NCI-H1092 treated with DMSO at 0.1 percent for 48 hours (cell line): ENCODE measurements at regions not wholly inside any gene's neighbourhood (a gene's known extent, or its start where the extent isn't known, plus 50 kb on each side); places are given as distances from the start of the nearest gene placed in this dataset.
"Not testable (repeated sequence)": the region's sequence is repeated elsewhere in the genome, so short reads cannot be mapped to it uniquely, and the experiment has no call there.

ENCODE experiments used
- DNase-seq: peaks from one replicate; lab custom pipeline; 2025; lab: John Stamatoyannopoulos, UW

DNA sequence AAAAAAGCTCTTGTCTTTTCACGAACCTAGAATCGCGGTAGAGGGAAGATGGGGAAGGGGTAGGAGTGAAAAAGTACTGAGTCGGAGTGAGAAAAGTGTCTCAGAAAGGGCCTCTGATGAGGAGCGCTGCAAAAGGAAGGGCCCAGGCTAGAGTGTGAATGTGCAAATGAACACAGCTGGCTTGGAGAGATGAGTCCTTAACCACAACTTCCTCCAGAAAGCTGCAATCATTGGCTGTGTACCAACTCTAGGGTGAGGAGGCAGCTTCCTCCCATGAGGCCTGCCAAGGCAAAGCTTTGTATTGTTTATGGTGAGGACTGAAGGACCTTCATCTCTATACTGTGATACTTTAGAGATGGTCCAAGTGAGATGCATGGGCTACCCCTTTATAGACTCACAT lies 566.9 kb upstream of the ANO5 start:
- DNase-seq, result no peak

DNA sequence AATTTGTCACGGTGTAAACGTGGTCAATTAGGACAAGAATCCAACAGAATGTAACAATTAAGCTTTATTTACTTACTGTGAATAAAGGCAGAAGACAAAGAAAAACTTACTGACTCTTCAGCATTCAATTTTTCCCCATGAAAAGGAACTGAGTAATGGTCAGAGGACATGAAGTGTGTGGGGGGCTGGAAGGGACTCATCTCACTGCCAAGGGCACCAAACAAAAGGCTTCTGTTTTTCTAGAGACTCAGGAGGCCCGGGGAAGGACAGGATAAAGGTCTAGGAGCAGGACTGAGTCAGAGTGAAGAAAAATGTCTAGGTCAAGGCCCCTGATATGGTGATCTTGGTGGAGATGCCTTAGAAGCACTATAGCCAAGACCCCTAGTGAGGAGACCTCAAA lies 564.2 kb upstream of the ANO5 start:
- DNase-seq, result no peak

DNA sequence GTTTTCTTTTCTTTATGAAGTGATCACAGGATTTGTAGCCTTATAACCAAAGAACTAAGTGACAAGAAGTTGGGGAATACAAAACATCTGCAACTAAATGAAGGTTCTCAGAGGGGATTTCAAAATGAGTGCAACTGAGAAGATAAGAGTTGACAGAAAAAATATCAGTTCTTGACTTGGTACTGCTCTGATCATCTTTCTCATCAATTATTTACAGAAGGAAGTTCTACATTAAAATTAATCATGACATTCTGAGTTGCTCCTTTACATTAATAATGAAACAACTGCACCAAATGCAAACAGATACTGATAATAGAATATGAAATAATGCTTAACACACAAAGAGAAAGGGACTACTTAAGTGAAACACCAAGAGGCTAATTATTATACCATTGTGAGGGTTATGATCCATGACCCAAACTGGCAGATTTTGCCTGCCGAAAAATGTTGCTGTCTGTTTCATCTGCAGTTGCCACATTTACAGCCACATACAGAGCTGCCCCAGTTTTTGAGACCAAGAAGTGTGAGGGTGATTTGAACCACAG lies 561.9 kb upstream of the ANO5 start:
- no peak for DNase-seq

GRCh38 chr11:21631991-21632390 lies 560.9 kb upstream of the ANO5 start:
- DNase-seq, result no peak

DNA sequence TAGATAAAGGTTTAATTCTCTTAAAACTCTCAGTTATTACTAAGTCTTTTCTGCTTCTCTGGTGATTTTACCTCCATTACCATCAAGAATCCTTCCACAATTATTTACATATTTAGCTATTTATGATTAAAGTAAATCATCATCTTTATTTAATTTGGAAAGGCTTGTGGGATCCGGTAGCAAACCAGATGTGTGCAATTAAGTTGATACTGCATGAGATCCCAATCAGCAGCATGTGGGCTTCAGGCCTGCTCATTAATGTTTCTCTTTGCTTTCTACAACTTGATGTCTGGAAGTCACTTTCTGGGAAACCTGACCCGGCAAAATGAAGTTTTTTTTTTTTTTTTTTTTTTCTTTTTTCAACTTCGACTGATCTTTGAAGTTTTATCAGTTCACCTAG lies 558.4 kb upstream of the ANO5 start:
- no peak for DNase-seq

DNA sequence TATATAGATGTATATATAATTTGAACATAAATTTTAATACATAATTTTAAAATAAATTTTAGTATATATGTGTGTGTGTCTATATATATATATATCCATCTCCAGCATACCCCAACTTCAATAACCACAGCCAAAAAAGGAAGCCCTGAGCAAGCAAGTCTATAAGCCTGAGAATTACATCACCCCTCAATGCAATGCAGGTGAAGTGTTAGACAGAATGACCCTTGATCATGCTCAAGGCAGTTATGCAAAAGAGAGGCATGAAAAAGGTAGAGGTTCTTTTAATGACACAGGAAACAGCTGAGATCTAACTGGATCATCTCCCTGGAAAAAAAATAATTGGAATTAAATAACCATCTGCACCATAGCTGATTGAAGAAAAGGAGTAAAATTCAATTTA lies 557.9 kb upstream of the ANO5 start:
- DNase-seq, result no peak

DNA sequence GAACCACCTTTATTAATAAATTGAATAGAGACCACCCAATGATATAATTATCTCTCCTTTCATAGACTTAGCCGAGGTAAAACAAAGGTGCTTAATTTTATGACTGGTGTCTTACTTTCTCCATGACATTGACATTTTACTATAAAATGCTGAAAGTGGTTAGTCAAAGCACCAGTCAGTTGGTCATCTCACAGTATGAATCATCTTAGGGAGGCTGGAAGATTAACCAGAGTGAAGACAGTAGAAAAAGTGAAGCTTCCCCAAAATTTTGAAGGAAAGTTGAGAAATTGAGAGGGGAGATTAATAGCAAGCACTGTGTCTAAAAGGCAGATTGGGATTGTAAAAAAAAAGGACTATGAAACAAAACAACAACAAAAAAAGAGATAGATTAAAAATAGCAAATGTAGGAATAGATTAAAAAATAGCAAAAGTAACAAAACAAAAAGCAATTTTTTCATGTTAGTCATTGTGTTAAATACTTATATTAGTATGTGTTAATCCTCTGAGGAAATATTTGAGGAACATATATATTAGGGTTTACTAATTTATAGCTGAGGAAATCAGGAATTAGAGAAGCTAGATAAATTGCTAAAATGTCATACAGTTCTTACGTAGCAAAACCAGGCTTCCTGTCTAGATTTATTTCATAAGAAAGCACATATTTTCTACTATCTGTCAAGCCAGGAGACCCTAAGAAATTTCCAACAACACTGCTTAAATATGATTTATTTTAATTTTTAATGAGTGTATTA lies 557.3 kb upstream of the ANO5 start:
- no peak for DNase-seq

DNA sequence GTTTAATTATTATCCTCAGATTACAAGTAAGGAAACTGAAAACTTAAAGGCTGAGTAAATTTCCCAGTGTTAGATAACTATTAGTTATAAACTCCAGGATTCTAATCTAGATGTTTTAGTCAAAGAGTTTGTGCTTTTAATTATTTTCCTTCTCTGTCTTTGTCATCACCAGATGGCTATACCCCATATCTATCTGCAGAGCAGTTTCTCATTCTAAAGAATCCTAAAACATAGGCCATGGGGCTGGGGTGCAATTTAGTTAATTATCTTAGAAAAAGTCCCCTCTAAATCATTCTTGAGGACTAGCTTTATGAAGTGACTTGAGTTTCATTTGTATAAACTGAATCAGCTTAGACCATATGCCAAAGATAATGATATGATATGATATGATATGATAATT lies 556.3 kb upstream of the ANO5 start:
- no peak for DNase-seq

GRCh38 chr11:21640491-21640890 lies 552.4 kb upstream of the ANO5 start:
- no peak for DNase-seq

DNA sequence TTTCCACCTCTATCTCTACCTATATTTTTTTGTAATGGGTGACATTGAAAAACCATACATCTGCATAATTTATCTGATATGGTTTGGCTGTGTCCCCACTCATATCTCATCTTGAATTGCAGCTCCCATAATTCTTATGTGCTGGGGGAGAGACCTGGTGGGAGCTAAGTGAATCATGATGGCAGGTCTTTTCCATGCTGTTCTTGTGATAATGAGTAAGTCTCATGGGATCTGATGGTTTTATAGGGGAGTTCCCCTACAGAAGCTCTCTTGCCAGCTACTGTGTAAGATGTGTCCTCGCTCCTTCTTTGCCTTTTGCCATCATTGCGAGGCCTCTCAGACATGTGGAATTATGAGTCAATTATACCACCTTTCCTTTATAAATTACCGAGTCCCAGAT lies 551.0 kb upstream of the ANO5 start:
- DNase-seq, result no peak

- DNase-seq, result no peak
These were observed 546.5 kb upstream of the ANO5 start for GRCh38 chr11:21646351-21646750.

DNA sequence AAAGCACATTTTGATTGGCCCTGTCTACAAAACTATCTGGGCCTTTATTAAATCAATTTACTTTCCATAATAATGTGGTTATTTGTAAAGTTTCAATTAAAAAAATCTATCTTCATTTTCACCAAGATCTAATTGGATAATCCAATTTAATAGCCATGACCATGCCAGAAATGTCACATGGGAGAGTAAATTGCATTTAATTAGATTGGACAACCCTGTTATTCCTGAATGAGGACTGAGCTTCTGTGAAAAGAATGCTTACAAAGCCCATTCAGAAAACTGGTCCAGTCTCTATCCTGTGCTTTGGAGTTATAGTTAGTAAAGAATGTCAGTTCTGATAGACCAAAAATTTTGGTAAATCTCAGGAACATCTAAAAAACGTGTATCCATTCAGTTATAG lies 541.9 kb upstream of the ANO5 start:
- no peak for DNase-seq

GRCh38 chr11:21653951-21654421 lies 538.9 kb upstream of the ANO5 start:
- peak; percentile 87 for DNase-seq

DNA sequence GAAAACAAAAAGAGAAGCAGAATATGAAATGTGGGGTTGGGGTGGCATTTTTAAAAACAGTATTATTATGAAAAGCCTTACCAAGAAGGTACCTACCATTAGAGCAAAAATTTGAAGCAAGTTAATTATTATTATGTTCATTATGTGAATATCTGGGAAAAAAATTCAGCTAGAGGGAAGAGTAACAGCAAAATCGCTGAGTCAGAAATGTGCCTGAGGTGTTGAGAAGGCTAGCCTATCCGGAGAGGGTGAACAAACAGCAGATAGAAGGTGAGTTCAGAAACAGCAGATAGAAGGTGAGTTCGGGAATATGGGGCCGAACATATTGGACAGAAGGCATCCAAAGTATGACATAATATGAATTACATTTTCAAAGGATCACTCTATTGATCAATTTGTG lies 536.8 kb upstream of the ANO5 start:
- no peak for DNase-seq

GRCh38 chr11:21658654-21659193 lies 534.2 kb upstream of the ANO5 start:
- DNase-seq, result no peak

- DNase-seq, result not testable (repeated sequence)
These were observed 533.5 kb upstream of the ANO5 start for GRCh38 chr11:21659377-21659776.

- DNase-seq, result no peak
These were observed 532.9 kb upstream of the ANO5 start for GRCh38 chr11:21659961-21660360.

DNA sequence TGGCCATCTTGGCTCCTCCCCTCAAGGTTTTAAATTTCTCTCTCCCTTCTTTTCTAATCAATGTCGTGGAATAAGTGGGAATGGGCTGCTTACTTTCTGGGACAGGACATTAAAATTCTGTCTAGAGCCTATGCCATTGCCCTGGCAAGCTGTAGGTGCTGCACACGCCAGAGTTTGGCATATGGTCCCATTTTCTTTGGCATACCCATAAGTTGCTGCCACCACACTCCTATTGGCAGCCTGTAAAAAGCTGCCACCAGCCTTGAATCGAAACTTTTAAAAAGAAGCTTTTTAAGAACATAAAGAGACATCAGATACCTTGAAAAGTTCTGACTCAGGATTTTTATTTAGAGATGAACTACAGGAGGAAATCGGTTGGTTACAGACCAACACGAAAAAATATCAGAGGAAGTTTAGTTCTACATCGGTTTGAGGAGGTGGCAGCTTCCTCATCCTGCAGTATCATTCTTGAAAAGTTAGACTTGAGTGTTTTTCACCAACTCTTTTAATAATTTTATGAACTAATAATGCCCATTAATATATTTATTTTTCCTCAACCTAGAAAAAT lies 517.8 kb upstream of the ANO5 start:
- no peak for DNase-seq

- DNase-seq, result no peak
These were observed 505.2 kb upstream of the ANO5 start for GRCh38 chr11:21687643-21688042.

DNA sequence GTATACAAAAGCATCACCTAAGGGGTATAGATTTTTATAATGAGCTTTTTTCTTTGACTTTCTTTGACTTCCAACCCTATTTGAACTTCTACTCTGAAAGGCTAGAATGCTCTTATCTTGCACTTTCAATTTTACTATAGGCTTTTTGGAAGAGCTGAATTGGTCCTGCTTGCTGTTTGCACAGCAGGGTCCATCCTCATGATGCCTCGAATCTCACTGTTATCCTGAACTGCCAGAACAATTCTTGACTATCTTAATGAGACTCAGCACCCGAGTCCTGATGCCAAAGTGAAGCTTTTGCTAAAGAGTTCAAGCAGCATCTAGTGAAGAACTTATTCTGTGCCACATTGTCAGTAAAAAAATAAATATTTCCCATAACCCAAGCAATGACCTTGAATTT lies 488.3 kb upstream of the ANO5 start:
- DNase-seq, result no peak

DNA sequence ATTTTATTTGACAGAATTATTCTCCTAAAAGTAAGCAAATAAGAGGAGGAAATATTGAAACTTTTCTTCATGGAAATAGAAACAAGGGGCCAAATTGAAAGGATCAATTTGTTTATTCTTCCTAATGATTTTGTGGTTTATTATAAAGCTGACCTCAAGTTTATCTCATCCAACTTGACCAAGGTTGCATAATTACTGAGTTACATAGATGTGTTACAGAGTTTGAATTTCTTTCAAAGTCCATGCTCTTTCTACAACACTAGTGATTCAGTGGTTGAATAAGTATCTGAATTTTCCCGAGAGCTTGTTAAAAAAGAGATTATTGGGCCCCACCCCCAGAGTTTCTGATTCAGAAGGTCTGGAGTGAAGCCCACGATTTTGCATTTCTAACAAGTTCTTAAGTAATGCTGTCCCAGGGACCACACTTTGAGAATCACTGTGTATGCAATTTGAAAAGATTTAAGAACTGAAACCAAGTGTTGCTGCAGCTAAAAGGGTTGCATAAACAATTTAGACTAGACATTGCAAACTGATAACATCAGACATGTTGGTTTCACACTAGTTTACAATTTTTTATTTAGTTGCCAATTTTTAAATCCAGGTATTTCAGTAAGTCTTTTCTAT lies 485.7 kb upstream of the ANO5 start:
- no peak for DNase-seq

DNA sequence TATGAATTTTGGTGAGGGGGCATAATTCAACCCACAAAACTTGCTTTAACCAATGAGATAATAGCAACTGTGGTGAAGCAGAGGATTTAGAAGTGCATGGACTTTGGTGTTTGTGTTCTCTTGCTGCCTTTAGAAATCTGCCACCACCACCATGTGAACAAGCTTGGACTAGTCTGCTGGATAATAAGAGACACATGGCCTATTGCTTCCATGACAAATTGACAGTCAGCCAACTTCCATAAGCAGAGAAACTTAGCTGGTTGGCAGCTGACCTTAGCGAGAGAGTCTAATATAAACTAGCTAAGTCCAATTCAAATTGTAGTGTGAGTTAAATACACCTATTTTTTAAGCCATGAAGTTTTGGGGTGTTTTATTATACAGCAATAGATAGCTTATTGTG lies 482.1 kb upstream of the ANO5 start:
- no peak for DNase-seq

GRCh38 chr11:21711341-21711740 lies 481.5 kb upstream of the ANO5 start:
- no peak for DNase-seq
